Small intestine (tissue), 7 donors: ENCODE measurements at regions not wholly inside any gene's neighbourhood (a gene's known extent, or its start where the extent isn't known, plus 50 kb on each side); places are given as distances from the start of the nearest gene placed in this dataset.

ENCODE experiments used
- DNase-seq, 2 donors: peaks; one replicate each; pipeline versions ENCODE4 v3.0.0 to v3.0.0-alpha.2; 2013
- FAIRE-seq: peaks from 2 replicates; lab custom pipeline; 2012; peaks lifted over from hg19 to GRCh38; lab: Jason Lieb, UNC
- H3K27ac ChIP-seq, 3 donors: one replicate each; pipeline ENCODE4 v1.5.1; 2013; ENCODE audit warnings: low read length in 2 of 3, mild to moderate bottlenecking in 2 of 3, control low read depth in 1 of 3, inconsistent platforms in 1 of 3, low read depth in 1 of 3, moderate library complexity in 1 of 3
- H3K27me3 ChIP-seq, 3 donors: one replicate each; pipeline ENCODE4 v1.6.1; 2013; ENCODE audit warnings: low read length in 3 of 3, inconsistent platforms in 1 of 3; ENCODE audit not compliant: control insufficient read depth in 3 of 3, insufficient read depth in 3 of 3
- H3K36me3 ChIP-seq, 3 donors: one replicate each; pipeline ENCODE4 v1.6.1; 2013; ENCODE audit warnings: low read length in 3 of 3, inconsistent platforms in 1 of 3, low read depth in 1 of 3, mild to moderate bottlenecking in 1 of 3, moderate library complexity in 1 of 3; ENCODE audit not compliant: control insufficient read depth in 3 of 3, insufficient read depth in 2 of 3
- H3K4me1 ChIP-seq, 3 donors: one replicate each; pipeline ENCODE4 v1.6.1; 2013; ENCODE audit warnings: low read length in 2 of 3, inconsistent platforms in 1 of 3, low read depth in 1 of 3, mild to moderate bottlenecking in 1 of 3, moderate library complexity in 1 of 3; ENCODE audit not compliant: control insufficient read depth in 3 of 3, insufficient read depth in 2 of 3
- H3K4me3 ChIP-seq, 3 donors: one replicate each; pipeline ENCODE4 v1.5.1; 2013; ENCODE audit warnings: low read length in 3 of 3, control low read depth in 1 of 3, inconsistent platforms in 1 of 3, low read depth in 1 of 3, mild to moderate bottlenecking in 1 of 3, moderate library complexity in 1 of 3
- H3K9me3 ChIP-seq, 2 donors: one replicate each; pipeline ENCODE4 v1.6.1; 2013; ENCODE audit warnings: low read depth in 1 of 2, low read length in 1 of 2; ENCODE audit not compliant: control insufficient read depth in 2 of 2, insufficient read depth in 1 of 2
- WGBS, 3 donors: extraction: QIAGEN DNeasy Blood & Tissue Kit; methylation state at CpG; one replicate each; pipeline ENCODE4 v1.1.7; 2013; 5-methylcytosine and 5-hydroxymethylcytosine counted together
- donor health status: healthy with polysubstance abuse.
- donor health status: control.
- donor health status: control.
- donor health status: Bipolar disorder and iron deficiency.
- donor health status: healthy.

DNA sequence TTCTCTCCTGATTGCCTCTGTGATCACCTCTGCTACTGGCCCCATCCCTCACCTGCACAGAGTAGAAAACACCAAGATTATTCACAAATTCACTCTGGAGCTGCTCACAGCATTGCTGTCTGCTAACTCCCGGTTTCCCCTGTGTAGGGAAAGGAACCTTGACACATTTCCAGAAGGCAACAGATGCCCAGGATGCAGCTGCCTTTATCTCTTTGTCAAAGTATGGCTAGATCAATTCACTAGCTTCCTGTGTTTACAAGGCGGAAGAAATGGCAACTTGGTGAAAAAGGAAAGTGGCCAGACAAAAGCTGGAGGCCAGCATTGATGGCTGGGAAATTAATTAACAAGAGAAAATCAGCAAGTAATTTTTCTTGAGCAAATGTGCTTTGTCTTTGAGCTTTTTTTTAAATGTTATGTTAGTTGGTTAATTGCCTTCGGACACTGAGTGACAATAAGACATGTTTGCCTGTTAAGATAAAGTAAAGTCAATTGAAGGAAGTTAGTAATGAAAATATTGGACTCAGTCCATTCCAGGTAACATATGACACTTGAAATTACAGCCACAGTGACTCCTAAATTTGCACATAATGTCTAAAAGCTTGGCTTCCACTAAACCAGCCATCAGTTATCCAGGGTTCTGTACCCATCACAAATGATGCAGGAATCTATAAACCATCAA lies 394.6 kb upstream of the IL12A start:
- Histone ChIP-seq H3K36me3 (no peaks in the 10 kb centered on the region), H3K27ac (no peak overlapping the region), H3K4me1 (no peaks in the 10 kb centered on the region), H3K4me3 (no peak overlapping the region), H3K27me3 (no peaks in the 10 kb centered on the region), H3K9me3 (peaks cover 0 to 4% of the 10 kb centered on the region in 2 donors)
- no peak for FAIRE-seq
- DNase-seq, result no peak
- WGBS, 3 donors, result 26 to 35% (median 30%) methylated on average over 3 of the region's 3 CpGs

DNA sequence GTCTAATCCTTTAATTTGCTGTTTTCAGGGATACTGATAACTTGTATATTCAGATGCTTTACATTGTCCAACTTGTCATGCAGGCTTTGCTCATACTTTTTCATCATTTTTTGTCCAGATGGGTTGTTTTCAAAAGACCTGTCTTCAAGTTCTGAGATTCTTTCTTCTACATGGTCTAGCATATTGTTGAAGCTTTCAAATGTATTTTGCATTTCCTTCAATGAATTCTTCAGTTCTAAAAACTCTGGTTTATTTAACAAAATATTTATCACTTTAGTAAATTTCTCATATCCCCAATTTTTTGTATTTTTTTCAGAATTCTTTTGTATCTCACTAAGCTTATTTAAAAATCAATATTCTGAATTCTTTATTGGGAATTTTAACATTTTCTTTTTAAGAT lies 388.3 kb upstream of the IL12A start:
- H3K36me3 ChIP-seq, result no peaks in the 10 kb centered on the region
- H3K4me3 ChIP-seq, result no peak overlapping the region
- no peaks in the 10 kb centered on the region for H3K4me1 ChIP-seq
- peaks cover 0 to 22% of the 10 kb centered on the region in 2 donors for H3K9me3 ChIP-seq
- FAIRE-seq (no peak), DNase-seq (no peak)
- no peaks in the 10 kb centered on the region for H3K27me3 ChIP-seq
- H3K27ac ChIP-seq, result no peak overlapping the region

DNA sequence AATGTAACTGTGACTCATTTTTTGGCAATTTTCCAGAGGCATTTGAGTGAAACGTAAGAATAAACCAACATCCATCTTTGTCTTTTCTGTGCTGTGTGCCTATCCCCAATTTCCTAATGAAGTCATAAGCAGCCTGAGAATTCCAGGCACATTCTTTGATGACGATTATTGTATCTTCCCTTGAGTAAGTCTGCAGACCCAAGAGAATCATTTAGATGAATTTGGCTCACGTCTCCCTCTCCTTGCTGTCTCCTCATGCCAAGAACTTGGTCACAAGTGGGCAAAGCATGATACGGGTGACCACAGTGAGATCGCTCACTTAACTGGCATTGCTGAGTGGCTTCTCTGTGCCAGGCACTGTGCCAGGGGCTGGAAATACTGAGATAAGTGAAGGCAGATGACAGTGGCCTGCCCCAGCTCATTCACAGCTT lies 384.5 kb upstream of the IL12A start:
- Histone ChIP-seq H3K27me3 (no peaks in the 10 kb centered on the region), H3K4me3 (no peak overlapping the region), H3K4me1 (no peaks in the 10 kb centered on the region), H3K27ac (no peak overlapping the region), H3K36me3 (no peaks in the 10 kb centered on the region), H3K9me3 (peaks cover 0 to 18% of the 10 kb centered on the region in 2 donors)
- FAIRE-seq (no peak), DNase-seq (no peak)
- 67 to 73% (median 72%) methylated on average over 5 of the region's 5 CpGs for WGBS, 3 donors

DNA sequence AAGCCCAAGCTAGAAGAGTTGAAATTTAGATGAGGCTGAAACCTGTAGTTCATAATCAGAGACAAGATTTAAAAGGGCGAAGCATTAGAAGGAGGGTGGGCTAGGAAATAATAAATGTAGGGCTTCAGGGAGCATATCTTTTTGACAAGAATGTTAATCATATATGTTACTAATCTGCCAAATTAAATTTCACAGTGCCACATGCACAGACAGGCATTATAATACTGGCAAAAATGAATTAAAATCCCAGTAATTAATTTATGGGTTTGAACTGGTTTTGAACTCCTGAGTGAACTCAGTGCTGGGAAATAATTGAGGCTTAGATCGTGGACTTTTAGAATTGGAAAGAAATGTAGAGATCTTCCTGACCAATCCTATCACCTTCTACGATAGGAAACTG lies 383.5 kb upstream of the IL12A start:
- WGBS, 3 donors, result 63 to 79% (median 76%) methylated on average over 3 of the region's 3 CpGs
- DNase-seq (no peak), FAIRE-seq (no peak)
- Histone ChIP-seq H3K27me3 (no peaks in the 10 kb centered on the region), H3K27ac (no peak overlapping the region), H3K4me3 (no peak overlapping the region), H3K4me1 (no peaks in the 10 kb centered on the region), H3K9me3 (peaks cover 0 to 18% of the 10 kb centered on the region in 2 donors), H3K36me3 (no peaks in the 10 kb centered on the region)

DNA sequence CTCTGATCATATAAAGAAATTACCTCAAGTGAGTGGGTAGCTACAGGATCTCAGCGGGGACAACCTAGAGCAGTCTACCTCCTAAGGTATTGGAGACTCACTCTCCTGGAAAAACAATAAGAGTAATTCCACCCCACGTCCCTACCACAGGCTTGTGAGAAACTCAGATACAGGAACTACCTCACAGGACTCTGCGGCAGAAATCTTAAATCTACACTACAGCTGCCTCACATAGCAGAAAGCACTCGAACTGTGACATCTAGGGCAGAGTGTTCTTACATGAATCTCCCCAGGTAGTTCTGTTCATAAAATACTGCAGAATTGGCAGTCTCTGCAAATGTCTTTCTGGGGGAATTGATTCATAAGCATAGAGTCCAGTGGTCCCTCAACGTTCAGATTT lies 382.9 kb upstream of the IL12A start:
- no peak for FAIRE-seq
- 71 to 79% (median 72%) methylated on average over 5 of the region's 5 CpGs for WGBS, 3 donors
- DNase-seq, result no peak

DNA sequence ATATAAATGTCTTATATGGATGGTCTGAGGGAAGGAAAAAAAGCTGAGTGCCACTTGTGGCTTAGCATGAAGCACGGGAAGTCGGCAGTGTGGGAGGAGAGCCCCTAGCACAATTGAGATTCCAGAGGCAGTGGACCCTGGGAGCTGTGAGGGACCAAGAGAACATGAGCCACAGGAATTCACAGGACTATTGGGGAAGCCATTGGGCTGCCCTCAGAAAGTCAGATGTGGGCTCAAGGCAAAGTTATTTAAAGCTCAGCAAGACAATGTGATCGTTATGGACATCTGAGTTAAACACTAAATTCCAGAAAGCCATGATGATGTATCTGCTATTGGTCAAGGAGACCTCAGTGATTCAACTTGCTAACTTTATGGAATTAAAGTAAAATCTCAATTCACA lies 380.8 kb upstream of the IL12A start:
- Histone ChIP-seq H3K27me3 (no peaks in the 10 kb centered on the region), H3K27ac (no peak overlapping the region), H3K9me3 (no peaks in the 10 kb centered on the region), H3K4me1 (no peaks in the 10 kb centered on the region), H3K4me3 (no peak overlapping the region), H3K36me3 (no peaks in the 10 kb centered on the region)
- WGBS, 3 donors, result 77 to 84% (median 82%) methylated on average over 3 of the region's 3 CpGs
- FAIRE-seq, result no peak
- DNase-seq, result no peak

More for the DNA sequence above, 382.9 kb upstream of the IL12A start:
- Histone ChIP-seq H3K9me3 (peaks cover 0 to 16% of the 10 kb centered on the region in 2 donors), H3K4me1 (no peaks in the 10 kb centered on the region), H3K36me3 (no peaks in the 10 kb centered on the region), H3K4me3 (no peak overlapping the region), H3K27ac (no peak overlapping the region), H3K27me3 (no peaks in the 10 kb centered on the region)

DNA sequence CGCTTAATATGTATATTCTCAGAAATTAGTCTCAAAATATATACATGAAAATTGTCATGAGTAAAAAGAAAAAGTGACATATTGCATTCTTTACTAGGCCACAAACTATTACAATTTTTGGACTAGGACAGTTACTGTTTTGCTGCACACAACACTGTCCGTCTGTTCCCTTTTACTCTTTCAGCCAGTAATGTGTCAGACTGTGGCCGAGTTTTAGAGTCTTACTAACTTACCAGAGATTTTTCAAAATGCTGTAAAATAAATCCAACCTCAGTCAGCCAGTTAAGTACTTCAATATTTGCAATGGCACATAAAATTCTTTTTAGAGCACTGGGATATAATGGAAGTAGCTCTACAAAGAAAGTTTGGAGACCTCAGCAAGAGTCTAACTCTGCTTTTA lies 380.3 kb upstream of the IL12A start:
- H3K4me1 ChIP-seq, result no peaks in the 10 kb centered on the region
- no peak for DNase-seq
- H3K9me3 ChIP-seq, result no peaks in the 10 kb centered on the region
- H3K4me3 ChIP-seq, result no peak overlapping the region
- FAIRE-seq, result no peak
- no peak overlapping the region for H3K27ac ChIP-seq
- 73 to 87% (median 82%) methylated on average over 3 of the region's 3 CpGs for WGBS, 3 donors
- no peaks in the 10 kb centered on the region for H3K27me3 ChIP-seq
- H3K36me3 ChIP-seq, result no peaks in the 10 kb centered on the region

DNA sequence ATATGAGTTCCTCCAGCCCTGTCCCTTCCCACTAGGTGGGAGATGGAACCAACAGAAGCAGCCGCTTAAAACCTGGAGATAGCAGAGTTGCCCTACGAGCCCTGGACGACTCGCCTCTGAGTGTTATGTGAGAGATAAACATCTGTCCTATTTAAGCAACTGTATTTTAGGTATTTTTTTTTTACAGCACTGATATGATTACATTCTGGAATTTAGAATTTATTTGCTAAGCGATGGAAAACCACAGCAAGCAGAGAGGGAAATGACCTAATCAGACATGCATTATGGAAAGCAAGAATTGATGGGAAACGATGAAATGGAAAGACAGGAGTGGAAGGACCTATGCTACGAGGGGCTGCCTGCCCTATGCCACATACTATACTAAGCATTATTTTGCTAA lies 379.0 kb upstream of the IL12A start:
- H3K27me3 ChIP-seq, result no peaks in the 10 kb centered on the region

More for the DNA sequence above, 379.0 kb upstream of the IL12A start:
- FAIRE-seq (no peak), DNase-seq (no peak)
- Histone ChIP-seq H3K4me1 (no peaks in the 10 kb centered on the region), H3K9me3 (no peaks in the 10 kb centered on the region), H3K36me3 (no peaks in the 10 kb centered on the region), H3K27ac (no peak overlapping the region), H3K4me3 (no peak overlapping the region)
- 74 to 80% (median 77%) methylated on average over 7 of the region's 7 CpGs for WGBS, 3 donors
